Activated T-cell treated with anti-CD3 and anti-CD28 coated beads, Interleukin-2, amount 50 U/mL, for 72 hours (primary cell): ENCODE measurements at regions not wholly inside any gene's neighbourhood (a gene's known extent, or its start where the extent isn't known, plus 50 kb on each side); places are given as distances from the start of the nearest gene placed in this dataset.
"Not testable (repeated sequence)": the region's sequence is repeated elsewhere in the genome, so short reads cannot be mapped to it uniquely, and the experiment has no call there.

Source experiments
- ATAC-seq, 2 donors: fragments of 150-1000 bp; cut with Tn5 transposase; replicated peaks in 1 of 2; 2 replicates each; pipeline ENCODE4 v1.10.0; 2021; ENCODE audit warnings: moderate library complexity in 2 of 2, mild to moderate bottlenecking in 1 of 2
- DNase-seq, 2 donors: peaks; one replicate each; pipeline ENCODE4 v3.0.0; 2021 to 2022; ENCODE audit warnings: mixed read lengths in 1 of 2
- H3K27ac Mint-ChIP-seq: one replicate; pipeline ENCODE4 v1.8.0; 2022; ENCODE audit warnings: mild to moderate bottlenecking, moderate library complexity, mixed read lengths
- H3K27me3 Mint-ChIP-seq: one replicate; pipeline ENCODE4 v1.8.0; 2022; ENCODE audit warnings: low read depth, mixed read lengths
- H3K36me3 Mint-ChIP-seq, 2 donors: one replicate each; pipeline ENCODE4 v1.8.0; 2022; ENCODE audit warnings: mixed read lengths in 2 of 2, mild to moderate bottlenecking in 1 of 2; ENCODE audit not compliant: insufficient read depth in 2 of 2
- H3K4me1 Mint-ChIP-seq: one replicate; pipeline ENCODE4 v1.8.0; 2022; ENCODE audit warnings: low read depth, mixed read lengths
- H3K4me3 Mint-ChIP-seq, 2 donors: one replicate each; pipeline ENCODE4 v1.8.0; 2022; ENCODE audit warnings: mild to moderate bottlenecking in 2 of 2, mixed read lengths in 2 of 2, moderate library complexity in 2 of 2
- H3K9me3 Mint-ChIP-seq, 2 donors: one replicate each; pipeline ENCODE4 v1.8.0; 2022; ENCODE audit warnings: mixed read lengths in 2 of 2

- H3K9me3 Mint-ChIP-seq, result peaks cover 5 to 7% of the 10 kb centered on the region in 2 donors
Observed at GRCh38 chr17:31649302-31649701, 209.7 kb downstream of the COPRS start.

GRCh38 chr17:31647661-31648060, 211.4 kb downstream of the COPRS start:
- no peak for DNase-seq
- Mint-ChIP-seq H3K4me3 (no peak overlapping the region), H3K27ac (no peak overlapping the region), H3K4me1 (no peaks in the 10 kb centered on the region), H3K27me3 (peaks cover 25% of the 10 kb centered on the region), H3K9me3 (peaks cover 9% of the 10 kb centered on the region in 2 donors), H3K36me3 (peaks cover 0 to 3% of the 10 kb centered on the region in 2 donors)
- no peak for ATAC-seq

More at GRCh38 chr17:31649302-31649701, 209.7 kb downstream of the COPRS start:
- DNase-seq (no peak), ATAC-seq (no peak)
- Mint-ChIP-seq H3K4me1 (no peaks in the 10 kb centered on the region), H3K27ac (no peak overlapping the region), H3K4me3 (no peak overlapping the region), H3K27me3 (peaks cover 28% of the 10 kb centered on the region), H3K36me3 (peaks cover 0 to 3% of the 10 kb centered on the region in 2 donors)

DNA sequence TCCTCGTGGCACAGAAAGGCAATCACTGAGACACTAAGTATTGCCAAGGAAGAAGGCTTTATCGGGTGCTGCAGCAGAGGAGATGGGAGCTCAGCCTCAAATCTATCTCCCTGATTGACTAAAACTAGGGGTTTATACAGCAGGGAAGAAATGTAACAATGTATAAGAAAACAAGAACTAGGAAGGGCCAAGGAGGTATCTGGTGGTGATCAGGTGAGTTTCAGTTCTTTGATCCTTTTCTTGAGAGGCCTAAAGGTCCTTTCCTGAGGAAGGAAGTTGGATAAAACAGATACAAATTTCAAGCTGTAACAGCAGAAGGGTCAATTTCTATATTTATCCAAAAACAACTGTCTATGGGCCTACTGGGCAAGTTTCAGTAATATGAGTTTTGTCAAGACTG, 212.4 kb downstream of the COPRS start:
- Mint-ChIP-seq H3K9me3 (peaks cover 9% of the 10 kb centered on the region in 2 donors), H3K36me3 (peaks cover 0 to 3% of the 10 kb centered on the region in 2 donors), H3K4me3 (no peak overlapping the region), H3K4me1 (no peaks in the 10 kb centered on the region), H3K27ac (no peak overlapping the region), H3K27me3 (peaks cover 19% of the 10 kb centered on the region)
- ATAC-seq, result no peak
- no peak for DNase-seq

- Mint-ChIP-seq H3K27ac (no peak overlapping the region), H3K9me3 (peaks cover 11% of the 10 kb centered on the region in 2 donors), H3K4me1 (no peaks in the 10 kb centered on the region), H3K27me3 (peaks cover 13% of the 10 kb centered on the region), H3K4me3 (no peak overlapping the region), H3K36me3 (peaks cover 3 to 5% of the 10 kb centered on the region in 2 donors)
- ATAC-seq, result no peak
- no peak for DNase-seq
Observed at GRCh38 chr17:31645351-31645750, 213.7 kb downstream of the COPRS start.

- Mint-ChIP-seq H3K4me3 (no peak overlapping the region), H3K4me1 (no peaks in the 10 kb centered on the region), H3K27me3 (peaks cover 57% of the 10 kb centered on the region), H3K9me3 (no peaks in the 10 kb centered on the region), H3K36me3 (no peaks in the 10 kb centered on the region), H3K27ac (no peak overlapping the region)
- DNase-seq (no peak), ATAC-seq (no peak)
Observed at GRCh38 chr17:31631766-31632165, 227.3 kb downstream of the COPRS start.

DNA sequence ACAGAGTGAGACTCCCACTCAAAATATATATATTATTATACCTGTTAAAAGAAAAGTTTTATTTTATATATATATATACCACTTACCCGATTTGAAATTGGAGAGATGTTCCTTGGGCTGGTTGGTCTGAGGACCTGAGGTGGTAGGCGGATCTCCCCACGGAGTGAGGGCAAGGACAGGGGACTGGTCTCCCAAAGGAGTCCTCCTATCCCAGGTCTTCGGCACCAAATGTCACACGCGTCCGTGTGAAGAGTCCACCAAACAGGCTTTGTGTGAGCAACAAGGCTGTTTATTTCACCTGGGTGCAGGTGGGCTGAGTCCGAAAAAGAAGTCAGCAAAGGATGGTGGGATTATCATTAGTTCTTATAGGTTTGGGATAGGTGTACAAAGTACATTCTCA, 228.2 kb downstream of the COPRS start:
- not testable (repeated sequence) for ATAC-seq, H3K4me1 Mint-ChIP-seq, H3K36me3 Mint-ChIP-seq, DNase-seq, H3K9me3 Mint-ChIP-seq, H3K4me3 Mint-ChIP-seq, H3K27ac Mint-ChIP-seq
- peaks cover 60% of the 10 kb centered on the region for H3K27me3 Mint-ChIP-seq

DNA sequence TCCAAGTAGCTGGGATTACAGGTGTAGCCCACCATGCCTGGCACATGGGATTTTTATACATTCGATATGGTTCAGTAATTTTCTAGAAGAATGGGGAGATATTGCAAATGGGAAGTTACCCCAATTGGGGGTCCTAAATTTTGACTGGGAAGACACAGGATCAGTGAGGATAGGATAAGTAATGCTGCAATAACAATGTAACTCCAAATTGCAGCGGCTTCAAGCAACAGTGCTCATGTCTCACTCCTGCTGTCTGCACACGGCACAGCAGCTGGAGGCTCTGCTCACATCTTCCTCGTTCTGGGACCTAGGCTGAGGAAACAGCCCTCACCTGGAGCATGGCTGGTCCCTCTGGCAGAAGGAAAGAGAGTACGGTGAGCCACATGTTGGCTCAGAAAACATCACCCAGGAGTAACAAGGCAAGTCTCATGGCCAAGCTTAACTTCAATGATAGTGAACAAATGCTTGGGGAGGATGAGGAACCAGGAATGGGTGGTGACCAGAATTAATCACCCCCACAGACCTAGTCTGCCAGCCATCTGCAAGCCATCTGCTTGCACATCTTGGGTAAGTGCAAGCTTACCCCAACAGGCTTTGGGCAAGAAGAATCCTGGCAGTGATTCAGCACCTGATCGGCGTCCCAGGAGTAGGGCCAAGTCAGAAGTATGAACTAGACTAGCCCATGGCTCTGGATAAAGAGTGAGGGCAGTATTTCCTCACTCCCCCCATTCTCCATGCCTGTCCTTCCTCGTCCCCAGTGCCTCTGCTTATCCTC, 229.2 kb downstream of the COPRS start:
- H3K27ac Mint-ChIP-seq, result no peak overlapping the region
- peaks cover 52% of the 10 kb centered on the region for H3K27me3 Mint-ChIP-seq
- ATAC-seq, result no peak
- H3K36me3 Mint-ChIP-seq, result no peaks in the 10 kb centered on the region
- no peak for DNase-seq
- H3K4me1 Mint-ChIP-seq, result no peaks in the 10 kb centered on the region
- no peak overlapping the region for H3K4me3 Mint-ChIP-seq
- H3K9me3 Mint-ChIP-seq, result no peaks in the 10 kb centered on the region

GRCh38 chr17:31627960-31628359, 231.1 kb downstream of the COPRS start:
- Mint-ChIP-seq H3K27me3 (peaks cover 37% of the 10 kb centered on the region), H3K9me3 (peaks cover 2% of the 10 kb centered on the region in 2 donors), H3K27ac (no peak overlapping the region), H3K4me1 (no peaks in the 10 kb centered on the region), H3K4me3 (no peak overlapping the region), H3K36me3 (peaks cover 4 to 5% of the 10 kb centered on the region in 2 donors)
- ATAC-seq (no peak), DNase-seq (no peak)

DNA sequence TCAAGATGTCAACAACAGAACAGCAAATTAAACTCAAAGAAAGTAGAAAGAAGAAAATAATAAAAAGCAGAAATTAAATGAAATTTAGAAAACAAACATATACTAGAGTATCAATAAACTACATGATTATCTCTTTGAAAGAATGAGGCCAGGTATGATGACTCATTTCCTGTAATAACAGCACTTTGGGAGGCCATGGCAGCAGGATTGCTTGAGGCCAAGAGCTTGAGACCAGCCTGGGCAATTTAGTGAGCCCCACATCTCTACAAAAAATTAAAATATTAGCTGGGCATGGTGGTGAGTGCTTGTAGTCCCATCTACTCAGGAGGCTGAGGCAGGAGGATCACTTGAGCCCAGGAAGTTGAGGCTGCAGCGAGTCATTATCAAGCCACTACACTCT, 232.5 kb downstream of the RAB11FIP4 start:
- H3K4me1 Mint-ChIP-seq, result no peaks in the 10 kb centered on the region
- no peak for ATAC-seq
- H3K36me3 Mint-ChIP-seq, result peaks cover 4 to 5% of the 10 kb centered on the region in 2 donors
- H3K9me3 Mint-ChIP-seq, result peaks cover 4 to 9% of the 10 kb centered on the region in 2 donors
- H3K4me3 Mint-ChIP-seq, result no peak overlapping the region
- H3K27me3 Mint-ChIP-seq, result peaks cover 21% of the 10 kb centered on the region
- DNase-seq, result no peak
- H3K27ac Mint-ChIP-seq, result no peak overlapping the region

GRCh38 chr17:31622500-31622899, 231.0 kb downstream of the RAB11FIP4 start:
- ATAC-seq (no peak), DNase-seq (no peak)
- Mint-ChIP-seq H3K4me1 (no peaks in the 10 kb centered on the region), H3K36me3 (peaks cover 4 to 5% of the 10 kb centered on the region in 2 donors), H3K9me3 (peaks cover 4 to 9% of the 10 kb centered on the region in 2 donors), H3K27ac (no peak overlapping the region), H3K27me3 (peaks cover 9% of the 10 kb centered on the region), H3K4me3 (no peak overlapping the region)

DNA sequence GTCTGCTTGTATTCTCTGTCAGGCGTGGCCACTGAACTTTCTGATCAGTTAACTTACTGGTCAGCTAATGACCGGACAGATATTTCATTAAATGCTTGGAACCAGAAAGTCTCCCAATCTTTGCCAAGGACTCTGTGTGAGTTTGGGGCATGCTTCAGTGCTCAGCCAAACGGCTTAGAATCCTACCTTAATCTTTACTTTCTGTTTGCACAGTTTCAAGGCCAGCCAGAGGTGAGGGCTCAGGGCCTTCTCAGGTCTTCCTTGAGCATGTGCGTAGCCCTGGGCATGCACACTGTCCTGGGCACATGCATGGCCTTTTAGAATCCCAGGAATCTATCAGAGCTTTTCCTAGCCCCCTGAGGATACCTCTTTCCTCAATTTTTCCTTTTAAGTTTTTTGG, 230.1 kb downstream of the RAB11FIP4 start:
- Mint-ChIP-seq H3K4me3 (no peak overlapping the region), H3K36me3 (peaks cover 4 to 5% of the 10 kb centered on the region in 2 donors), H3K27me3 (peaks cover 2% of the 10 kb centered on the region), H3K27ac (no peak overlapping the region), H3K4me1 (no peaks in the 10 kb centered on the region), H3K9me3 (peaks cover 4 to 9% of the 10 kb centered on the region in 2 donors)
- DNase-seq (no peak), ATAC-seq (no peak)

DNA sequence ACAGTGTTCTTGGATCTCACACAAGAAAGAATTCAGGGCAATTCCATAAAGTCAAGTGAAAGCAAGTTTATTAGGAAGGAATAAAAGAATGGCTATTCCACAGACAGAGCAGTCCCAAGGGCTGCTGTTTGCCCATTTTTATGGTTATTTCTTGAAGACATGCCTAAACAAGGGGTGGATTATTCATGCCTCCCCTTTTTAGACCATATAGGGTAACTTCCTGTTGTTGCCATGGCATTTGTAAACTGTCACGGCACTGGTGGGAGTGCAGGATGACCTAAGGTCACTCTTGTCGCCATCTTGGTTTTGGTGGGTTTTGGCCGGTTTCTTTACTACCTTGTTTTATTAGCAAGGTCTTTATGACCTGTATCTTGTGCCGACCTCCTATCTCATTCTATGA, 219.6 kb downstream of the RAB11FIP4 start:
- not testable (repeated sequence) for DNase-seq, H3K4me3 Mint-ChIP-seq, H3K27me3 Mint-ChIP-seq, H3K4me1 Mint-ChIP-seq, ATAC-seq, H3K27ac Mint-ChIP-seq, H3K36me3 Mint-ChIP-seq, H3K9me3 Mint-ChIP-seq

DNA sequence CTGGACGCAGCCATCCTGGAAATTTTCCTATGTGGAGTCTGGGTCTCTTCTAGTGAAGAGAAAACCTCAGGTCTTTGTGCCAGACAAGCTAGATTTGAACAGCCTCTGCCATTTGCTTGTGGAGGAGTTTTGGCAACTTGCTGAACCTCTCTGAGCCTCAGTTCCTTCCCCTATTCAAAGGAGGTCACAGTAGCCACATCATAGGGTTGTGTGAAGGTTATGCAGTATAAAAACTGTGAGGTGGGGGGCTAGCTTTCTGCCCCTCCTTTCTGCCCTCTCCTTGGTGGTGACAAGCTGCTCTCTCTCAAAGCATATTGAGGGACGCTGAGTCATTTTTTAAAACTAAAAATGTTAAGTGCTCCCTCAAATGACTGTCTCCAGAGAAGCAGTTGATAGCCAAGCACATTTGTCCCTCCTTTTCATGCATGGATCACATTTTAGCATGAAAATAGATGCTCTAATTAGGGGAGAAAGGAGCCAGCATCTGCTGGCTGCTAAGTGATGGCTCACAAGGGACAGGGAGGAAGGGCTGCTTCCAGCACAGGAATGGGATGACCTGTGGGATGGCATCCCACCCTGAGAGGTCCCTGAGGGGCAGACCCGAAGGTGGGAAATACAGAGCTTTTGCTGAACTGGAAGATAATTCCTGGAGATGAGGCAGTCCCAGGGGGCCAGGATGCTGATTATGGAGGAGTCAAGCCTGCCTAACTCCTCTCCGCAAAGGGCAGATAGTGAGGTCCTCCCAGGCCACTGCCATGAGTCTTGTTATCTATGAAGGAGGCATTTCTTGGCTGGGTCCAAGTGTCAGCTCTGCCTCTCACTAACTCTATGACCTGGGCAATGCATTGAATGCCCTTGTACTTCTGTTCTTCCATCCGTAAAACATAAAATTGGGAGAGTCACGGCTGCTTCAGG, 218.8 kb downstream of the RAB11FIP4 start:
- Mint-ChIP-seq H3K9me3 (no peaks in the 10 kb centered on the region), H3K27ac (no peak overlapping the region), H3K27me3 (no peaks in the 10 kb centered on the region), H3K4me1 (peaks cover 5% of the 10 kb centered on the region), H3K36me3 (no peaks in the 10 kb centered on the region), H3K4me3 (no peak overlapping the region)
- ATAC-seq (no peak), DNase-seq (no peak)
